OCI-LY7 (cell line): ENCODE measurements at regions not wholly inside any gene's neighbourhood (a gene's known extent, or its start where the extent isn't known, plus 50 kb on each side); places are given as distances from the start of the nearest gene placed in this dataset.

Experiments used
- EZH2phosphoT487 ChIP-seq: fragments of 200-600 bp; sonication (generic); IDR thresholded peaks from 2 replicates; pipeline ENCODE4 v1.6.1; 2018; ENCODE audit warnings: low read depth, borderline replicate concordance, mild to moderate bottlenecking, mixed run types, antibody characterized with exemption, low read length, moderate library complexity, mixed read lengths
- TF ChIP-seq, protein P1 (sequence below): fragments of 200-600 bp; sonication (generic); conservative IDR thresholded peaks from 2 replicates; pipeline ENCODE4 v1.5.1; 2014; ENCODE audit warnings: mild to moderate bottlenecking, antibody characterized with exemption, low read length, moderate library complexity, mixed read lengths

DNA sequence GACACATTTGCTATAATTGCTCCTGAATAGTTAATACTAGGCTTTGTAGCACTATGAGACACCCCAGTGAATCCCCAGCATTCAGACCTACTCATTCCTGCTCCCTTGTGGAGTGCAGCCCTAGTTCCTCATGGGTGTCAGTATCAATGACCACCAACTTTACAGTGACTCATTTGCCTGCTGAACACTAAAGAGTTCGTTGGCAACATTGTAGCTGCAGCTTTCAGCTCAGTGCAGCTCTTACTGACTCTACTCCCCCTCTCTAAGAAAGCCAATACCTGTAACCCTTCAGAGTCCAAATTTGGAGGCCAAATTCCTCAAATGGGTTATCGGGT is 127.1 kb upstream of the MTPN start:
- TF ChIP-seq, protein P1, sequence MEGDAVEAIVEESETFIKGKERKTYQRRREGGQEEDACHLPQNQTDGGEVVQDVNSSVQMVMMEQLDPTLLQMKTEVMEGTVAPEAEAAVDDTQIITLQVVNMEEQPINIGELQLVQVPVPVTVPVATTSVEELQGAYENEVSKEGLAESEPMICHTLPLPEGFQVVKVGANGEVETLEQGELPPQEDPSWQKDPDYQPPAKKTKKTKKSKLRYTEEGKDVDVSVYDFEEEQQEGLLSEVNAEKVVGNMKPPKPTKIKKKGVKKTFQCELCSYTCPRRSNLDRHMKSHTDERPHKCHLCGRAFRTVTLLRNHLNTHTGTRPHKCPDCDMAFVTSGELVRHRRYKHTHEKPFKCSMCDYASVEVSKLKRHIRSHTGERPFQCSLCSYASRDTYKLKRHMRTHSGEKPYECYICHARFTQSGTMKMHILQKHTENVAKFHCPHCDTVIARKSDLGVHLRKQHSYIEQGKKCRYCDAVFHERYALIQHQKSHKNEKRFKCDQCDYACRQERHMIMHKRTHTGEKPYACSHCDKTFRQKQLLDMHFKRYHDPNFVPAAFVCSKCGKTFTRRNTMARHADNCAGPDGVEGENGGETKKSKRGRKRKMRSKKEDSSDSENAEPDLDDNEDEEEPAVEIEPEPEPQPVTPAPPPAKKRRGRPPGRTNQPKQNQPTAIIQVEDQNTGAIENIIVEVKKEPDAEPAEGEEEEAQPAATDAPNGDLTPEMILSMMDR, result no peak
- no peak for TF ChIP-seq EZH2phosphoT487
